ENCODE measurements at regions not wholly inside any gene's neighbourhood (a gene's known extent, or its start where the extent isn't known, plus 50 kb on each side); places are given as distances from the start of the nearest gene placed in this dataset.

GRCh38 chr13:26919311-26919710, 158.7 kb upstream of the GPR12 start:
- no peak overlapping the region for H3K27ac ChIP-seq (ENCODE audit: low read depth, low read length)
- no peak for TF ChIP-seq HDAC6 (IDR thresholded peaks at IDR 0.05; ENCODE audit: low read depth, low read length)
- no peak for TF ChIP-seq ASH2L (IDR thresholded peaks at IDR 0.05; ENCODE audit: low read length)
- no peak for TF ChIP-seq KDM1A (IDR thresholded peaks at IDR 0.05; ENCODE audit: borderline replicate concordance, low read length)
- TF ChIP-seq PHF8 (conservative IDR thresholded peaks at IDR 0.05; ENCODE audit: low read depth, low read length): no peak
- TF ChIP-seq YY1 (IDR thresholded peaks at IDR 0.05; ENCODE audit: low read depth, low read length): no peak
- no peak for TF ChIP-seq BRCA1 (IDR thresholded peaks at IDR 0.05; ENCODE audit: low read depth, low read length)
- TF ChIP-seq RFX5 (IDR thresholded peaks at IDR 0.05; ENCODE audit: borderline replicate concordance, low read depth, low read length): no peak
- TF ChIP-seq TAF7 (optimal IDR thresholded peaks at IDR 0.05; ENCODE audit: borderline replicate concordance, low read depth, low read length): no peak
- no peak for TF ChIP-seq RAD21 (IDR thresholded peaks at IDR 0.05 in 1 of 2, conservative IDR thresholded peaks at IDR 0.05 in 1 of 2; ENCODE audit: low read depth in 2 of 2, low read length in 2 of 2)
- no peak for TF ChIP-seq BACH1 (IDR thresholded peaks at IDR 0.05; ENCODE audit: low read length)
- TF ChIP-seq TCF12 (IDR thresholded peaks at IDR 0.05; ENCODE audit: low read depth, low read length): no peak
- no peak for TF ChIP-seq CBX5 (IDR thresholded peaks at IDR 0.05; ENCODE audit: low read depth, low read length)
- no peak for TF ChIP-seq JUN (IDR thresholded peaks at IDR 0.05; ENCODE audit: low read depth, low read length)
- no peak for TF ChIP-seq CHD1 (IDR thresholded peaks at IDR 0.05; ENCODE audit: low read depth, low read length)
- no peak overlapping the region for H2BK120ac ChIP-seq (replicated peaks; ENCODE audit: low read depth, low read length)
- no peak overlapping the region for H2AFZ ChIP-seq (ENCODE audit: low read length)
- H3K4me2 ChIP-seq (ENCODE audit: insufficient read depth in 1 of 2, low read depth in 2 of 2, low read length in 2 of 2): no peak overlapping the region
- H3K79me2 ChIP-seq (ENCODE audit: control insufficient read depth in 1 of 2, insufficient read depth in 2 of 2, low read length in 2 of 2): no peaks in the 10 kb centered on the region
- no peaks in the 10 kb centered on the region for H3K9me3 ChIP-seq (ENCODE audit: insufficient read depth in 2 of 2, low read depth in 1 of 2, low read length in 1 of 2)
- H3K79me1 ChIP-seq (ENCODE audit: low read depth, low read length): no peaks in the 10 kb centered on the region
- no peak overlapping the region for H3K9ac ChIP-seq (replicated peaks in 1 of 4; ENCODE audit: extremely low read depth in 1 of 4, low read depth in 3 of 4, low read length in 3 of 4)
- no peaks in the 10 kb centered on the region for H3K36me3 ChIP-seq (ENCODE audit: control insufficient read depth in 2 of 4, insufficient read depth in 4 of 4, low read length in 3 of 4)
- no peaks in the 10 kb centered on the region for H3K27me3 ChIP-seq (replicated peaks in 1 of 4; ENCODE audit: control insufficient read depth in 3 of 4, extremely low read depth in 1 of 4, insufficient read depth in 3 of 4, low read length in 3 of 4)
- H3K4me3 ChIP-seq (ENCODE audit: extremely low read depth in 1 of 4, insufficient read depth in 2 of 4, low read depth in 3 of 4, low read length in 4 of 4): no peak overlapping the region
- no peak overlapping the region for H2BK15ac ChIP-seq (ENCODE audit: low read length)
- H4K91ac ChIP-seq (replicated peaks; ENCODE audit: insufficient read length, low read length): no peak overlapping the region
- no peak overlapping the region for H3K4ac ChIP-seq (replicated peaks; ENCODE audit: insufficient read length, low read depth, low read length)
- no peaks in the 10 kb centered on the region for H3K4me1 ChIP-seq (replicated peaks in 1 of 4; ENCODE audit: control insufficient read depth in 3 of 4, insufficient read depth in 4 of 4, low read length in 3 of 4)
- no peak overlapping the region for H2AK5ac ChIP-seq (ENCODE audit: low read depth, low read length)
- no peak overlapping the region for H4K5ac ChIP-seq (ENCODE audit: insufficient read length, low read depth, low read length)
- no peak for FAIRE-seq
- WGBS, 2 experiments (ENCODE audit: extremely low coverage in 1 of 2, insufficient coverage in 1 of 2, insufficient read length in 1 of 2, insufficient replicate concordance in 2 of 2, low coverage in 1 of 2, low lambda C conversion rate in 2 of 2, missing lambda C conversion rate in 1 of 2): 95% methylated on average over 7 of the region's 7 CpGs; no CpG with 5 or more reads in 1 of the 2 experiments
- ChIA-PET POLR2A (ENCODE audit: partially characterized antibody) (no interaction called here), CTCF (ENCODE audit: partially characterized antibody) (interaction anchor here (1.9 to 4.4 kb wide), 2 partner anchors 11 to 47 kb away, joined by 5 to 32 read pairs; no protein-coding TSS in a partner anchor)
- H3K56ac ChIP-seq (replicated peaks; ENCODE audit: insufficient read length, low read depth, low read length): no peak overlapping the region
- H3K18ac ChIP-seq (ENCODE audit: extremely low read depth, low read length): no peak overlapping the region
- no peaks in the 10 kb centered on the region for H4K20me1 ChIP-seq (replicated peaks in 1 of 2; ENCODE audit: control insufficient read depth in 1 of 2, insufficient read depth in 2 of 2, low read length in 2 of 2)
- H2BK20ac ChIP-seq (ENCODE audit: low read length): no peak overlapping the region
- no peaks in the 10 kb centered on the region for H3K23me2 ChIP-seq (ENCODE audit: low read depth, low read length)
- no peak overlapping the region for H2BK12ac ChIP-seq (ENCODE audit: low read depth, low read length)
- H2BK5ac ChIP-seq (ENCODE audit: low read depth, low read length): no peak overlapping the region
- no peak for DNase-seq (ENCODE audit: low read depth in 1 of 2, low spot score in 2 of 2)
- H3K14ac ChIP-seq (ENCODE audit: insufficient read length): no peak overlapping the region
- H3K23ac ChIP-seq (ENCODE audit: insufficient read length): no peak overlapping the region
- H4K8ac ChIP-seq (ENCODE audit: extremely low read depth, insufficient read depth, low read length): no peak overlapping the region

All from H1 (cell line).